ENCODE measurements at regions not wholly inside any gene's neighbourhood (a gene's known extent, or its start where the extent isn't known, plus 50 kb on each side); places are given as distances from the start of the nearest gene placed in this dataset.

GRCh38 chr12:31210541-31210940 lies 115.4 kb downstream of the SINHCAF start:
- no peak for DNase-seq (ENCODE audit: extremely low spot score)
- ChIA-PET POLR2A (no interaction called here), CTCF (interaction anchor here (0.6 to 0.8 kb wide), 2 partner anchors 61 to 657 kb away, joined by 3 read pairs; no protein-coding TSS in a partner anchor)
- TF ChIP-seq ELF4 (IDR thresholded peaks at IDR 0.05) = no peak
- no peak for TF ChIP-seq TARDBP (IDR thresholded peaks at IDR 0.05)
- no peak for TF ChIP-seq FOXM1 (IDR thresholded peaks at IDR 0.05; ENCODE audit: borderline replicate concordance)

- TF ChIP-seq SP1 (IDR thresholded peaks at IDR 0.05) (no peak), LEF1 (IDR thresholded peaks at IDR 0.05; ENCODE audit: borderline replicate concordance) (no peak), NFRKB (IDR thresholded peaks at IDR 0.05) (no peak), PKNOX1 (IDR thresholded peaks at IDR 0.05) (no peak), HDGF (IDR thresholded peaks at IDR 0.05; ENCODE audit: borderline replicate concordance) (no peak), TARDBP (IDR thresholded peaks at IDR 0.05) (no peak), SUZ12 (IDR thresholded peaks at IDR 0.05) (no peak), CTBP1 (IDR thresholded peaks at IDR 0.05; ENCODE audit: borderline replicate concordance) (no peak), ZNF384 (IDR thresholded peaks at IDR 0.05) (no peak), BHLHE40 (IDR thresholded peaks at IDR 0.05; ENCODE audit: borderline replicate concordance) (no peak)
- CTCF ChIA-PET = no interaction called here
- POLR2A ChIA-PET = no interaction called here
- DNase-seq (ENCODE audit: extremely low spot score) = no peak
Observed at GRCh38 chr12:31214626-31215517, 111.1 kb downstream of the SINHCAF start.

GRCh38 chr12:31215518-31216232 lies 110.3 kb downstream of the SINHCAF start:
- DNase-seq (ENCODE audit: extremely low spot score) = no peak
- no peak for TF ChIP-seq ARNT (IDR thresholded peaks at IDR 0.05)
- no peak for TF ChIP-seq L3MBTL2 (conservative IDR thresholded peaks at IDR 0.05)
- no peak for TF ChIP-seq CTBP1 (IDR thresholded peaks at IDR 0.05; ENCODE audit: borderline replicate concordance)
- TF ChIP-seq SUZ12 (IDR thresholded peaks at IDR 0.05) = no peak
- TF ChIP-seq ELF4 (IDR thresholded peaks at IDR 0.05) = no peak
- no peak for TF ChIP-seq BHLHE40 (IDR thresholded peaks at IDR 0.05; ENCODE audit: borderline replicate concordance)
- no peak for TF ChIP-seq FOXK2 (IDR thresholded peaks at IDR 0.05)
- TF ChIP-seq TARDBP (IDR thresholded peaks at IDR 0.05) = no peak
- TF ChIP-seq HDGF (IDR thresholded peaks at IDR 0.05; ENCODE audit: borderline replicate concordance) = no peak
- TF ChIP-seq NFRKB (IDR thresholded peaks at IDR 0.05) = no peak
- no peak for TF ChIP-seq FOXM1 (IDR thresholded peaks at IDR 0.05; ENCODE audit: borderline replicate concordance)
- no peak for TF ChIP-seq ZNF384 (IDR thresholded peaks at IDR 0.05)
- TF ChIP-seq LEF1 (IDR thresholded peaks at IDR 0.05; ENCODE audit: borderline replicate concordance) = no peak
- no peak for TF ChIP-seq PKNOX1 (IDR thresholded peaks at IDR 0.05)
- TF ChIP-seq SP1 (IDR thresholded peaks at IDR 0.05) = no peak
- TF ChIP-seq FOXA1 (IDR thresholded peaks at IDR 0.05) = no peak
- ChIA-PET CTCF (no interaction called here), POLR2A (no interaction called here)

- no peak for DNase-seq (ENCODE audit: extremely low spot score)
- POLR2A ChIA-PET = no interaction called here
- CTCF ChIA-PET = interaction anchor here (0.6 kb wide), 1 partner anchor 1024 kb away, joined by 3 read pairs; no protein-coding TSS in a partner anchor
- TF ChIP-seq CTBP1 (IDR thresholded peaks at IDR 0.05; ENCODE audit: borderline replicate concordance) = no peak
- TF ChIP-seq ARNT (IDR thresholded peaks at IDR 0.05) = no peak
- TF ChIP-seq L3MBTL2 (conservative IDR thresholded peaks at IDR 0.05) = no peak
- TF ChIP-seq HDGF (IDR thresholded peaks at IDR 0.05; ENCODE audit: borderline replicate concordance) = no peak
- no peak for TF ChIP-seq BHLHE40 (IDR thresholded peaks at IDR 0.05; ENCODE audit: borderline replicate concordance)
- no peak for TF ChIP-seq ZNF384 (IDR thresholded peaks at IDR 0.05)
- TF ChIP-seq LEF1 (IDR thresholded peaks at IDR 0.05; ENCODE audit: borderline replicate concordance) = no peak
- TF ChIP-seq SP1 (IDR thresholded peaks at IDR 0.05) = no peak
- TF ChIP-seq PKNOX1 (IDR thresholded peaks at IDR 0.05) = no peak
- no peak for TF ChIP-seq ELF4 (IDR thresholded peaks at IDR 0.05)
- no peak for TF ChIP-seq NFRKB (IDR thresholded peaks at IDR 0.05)
- no peak for TF ChIP-seq FOXM1 (IDR thresholded peaks at IDR 0.05; ENCODE audit: borderline replicate concordance)
- TF ChIP-seq TARDBP (IDR thresholded peaks at IDR 0.05) = no peak
- no peak for TF ChIP-seq FOXA1 (IDR thresholded peaks at IDR 0.05)
- TF ChIP-seq FOXK2 (IDR thresholded peaks at IDR 0.05) = no peak
Observed at GRCh38 chr12:31216479-31216878, 109.5 kb downstream of the SINHCAF start.

- TF ChIP-seq ELF4 (IDR thresholded peaks at IDR 0.05) (no peak), FOXK2 (IDR thresholded peaks at IDR 0.05) (no peak), SP1 (IDR thresholded peaks at IDR 0.05) (no peak), CTBP1 (IDR thresholded peaks at IDR 0.05; ENCODE audit: borderline replicate concordance) (no peak), L3MBTL2 (conservative IDR thresholded peaks at IDR 0.05) (no peak)
- POLR2A ChIA-PET = no interaction called here
- CTCF ChIA-PET = no interaction called here
- DNase-seq (ENCODE audit: extremely low spot score) = no peak
Observed at GRCh38 chr12:31217356-31218130, 108.4 kb downstream of the SINHCAF start.

Data from HEK293T (cell line).